GM12872 (cell line): ENCODE measurements at regions not wholly inside any gene's neighbourhood (a gene's known extent, or its start where the extent isn't known, plus 50 kb on each side); places are given as distances from the start of the nearest gene placed in this dataset.

Experiments used
- CTCF ChIP-seq: IDR thresholded peaks from 3 replicates; pipeline ENCODE4 v1.5.1; 2011; ENCODE audit warnings: low read depth, mild to moderate bottlenecking, low read length, moderate library complexity; ENCODE audit not compliant: insufficient read depth

GRCh38 chr3:106299300-106300098 lies 430.7 kb upstream of the CBLB start:
- TF ChIP-seq CTCF = no peak

GRCh38 chr3:106302451-106303221 lies 433.8 kb upstream of the CBLB start:
- no peak for TF ChIP-seq CTCF

- TF ChIP-seq CTCF = no peak
Observed at GRCh38 chr3:106303766-106304165, 435.0 kb upstream of the CBLB start.

- no peak for TF ChIP-seq CTCF
Observed at GRCh38 chr3:106305127-106305526, 436.3 kb upstream of the CBLB start.

GRCh38 chr3:106305882-106306435 lies 437.1 kb upstream of the CBLB start:
- no peak for TF ChIP-seq CTCF

GRCh38 chr3:106309274-106309673 lies 440.5 kb upstream of the CBLB start:
- no peak for TF ChIP-seq CTCF

- TF ChIP-seq CTCF = no peak
Observed at GRCh38 chr3:106317141-106318055, 448.6 kb upstream of the CBLB start.
